Psoas muscle (tissue), 7 donors: ENCODE measurements at regions not wholly inside any gene's neighbourhood (a gene's known extent, or its start where the extent isn't known, plus 50 kb on each side); places are given as distances from the start of the nearest gene placed in this dataset.

Experiments used
- ATAC-seq, 4 donors: fragments of 200-7000 bp; cut with Tn5 transposase; one replicate each; pipeline ENCODE4 v1.9.1; 2020; ENCODE audit warnings: moderate library complexity in 3 of 4, mild to moderate bottlenecking in 2 of 4
- DNase-seq, 2 donors: peaks; one replicate each; pipeline ENCODE4 v3.0.0-alpha.2; 2020
- H3K27ac ChIP-seq: fragments of 200-600 bp; one replicate; pipeline ENCODE4 v1.8.0; 2022
- H3K27me3 ChIP-seq, 3 donors: fragments of 200-600 bp in 1 of 3; one replicate each; pipeline versions ENCODE4 v1.6.1 to v1.8.0; 2013 to 2022; ENCODE audit warnings: low read length in 2 of 3, mild to moderate bottlenecking in 2 of 3, moderate library complexity in 1 of 3; ENCODE audit not compliant: insufficient read depth in 3 of 3
- H3K36me3 ChIP-seq, 2 donors: fragments of 200-600 bp in 1 of 2; one replicate each; pipeline versions ENCODE4 v1.6.1 to v1.8.0; 2013 to 2022; ENCODE audit warnings: low read depth in 1 of 2, mild to moderate bottlenecking in 1 of 2, moderate library complexity in 1 of 2; ENCODE audit not compliant: insufficient read depth in 1 of 2
- H3K4me1 ChIP-seq: fragments of 200-600 bp; one replicate; pipeline ENCODE4 v1.8.0; 2022
- H3K4me3 ChIP-seq: fragments of 200-600 bp; one replicate; pipeline ENCODE4 v1.8.0; 2022; ENCODE audit warnings: mild to moderate bottlenecking
- H3K9me3 ChIP-seq: fragments of 200-600 bp; one replicate; pipeline ENCODE4 v1.8.0; 2022
- WGBS, 3 donors: extraction: QIAGEN DNeasy Blood & Tissue Kit; methylation state at CpG; one replicate each; pipeline versions ENCODE4 v1.1.6 to v1.1.7; 2013; 5-methylcytosine and 5-hydroxymethylcytosine counted together
- intact Hi-C, 2 donors: fragments of 100-400 bp; cut with DNase I; formaldehyde crosslinking; loops; one replicate each; pipeline versions ENCODE4 v1.11.0 to v1.14.2; 2022
- TF ChIP-seq, protein P1 (sequence below): fragments of 200-600 bp; IDR thresholded peaks from one replicate; pipeline ENCODE4 v1.8.0; 2022; ENCODE audit warnings: antibody characterized with exemption
- donor health status: healthy with polysubstance abuse.
- donor health status: DM: no; HTN: no; CAD: no; lungs with moderate emphysema.
- donor health status: Bipolar disorder and iron deficiency.
- donor health status: healthy.
- donor health status: DM: yes; HTN: yes; CAD: no.
- donor health status: DM: no; HTN: no; CAD: no.
- donor health status: DM: yes; HTN: yes; CAD: no.

- no peaks in the 10 kb centered on the region for H3K9me3 ChIP-seq
- 42 to 52% (median 50%) methylated on average over 13 of the region's 13 CpGs for whole genome bisulfite sequencing, 3 donors
- no peak for ATAC-seq
- no peak for DNase-seq
- peaks cover 0 to 21% (median 0%) of the 10 kb centered on the region in 3 donors for H3K27me3 ChIP-seq
- no peaks in the 10 kb centered on the region for H3K36me3 ChIP-seq
- TF ChIP-seq, protein P1, sequence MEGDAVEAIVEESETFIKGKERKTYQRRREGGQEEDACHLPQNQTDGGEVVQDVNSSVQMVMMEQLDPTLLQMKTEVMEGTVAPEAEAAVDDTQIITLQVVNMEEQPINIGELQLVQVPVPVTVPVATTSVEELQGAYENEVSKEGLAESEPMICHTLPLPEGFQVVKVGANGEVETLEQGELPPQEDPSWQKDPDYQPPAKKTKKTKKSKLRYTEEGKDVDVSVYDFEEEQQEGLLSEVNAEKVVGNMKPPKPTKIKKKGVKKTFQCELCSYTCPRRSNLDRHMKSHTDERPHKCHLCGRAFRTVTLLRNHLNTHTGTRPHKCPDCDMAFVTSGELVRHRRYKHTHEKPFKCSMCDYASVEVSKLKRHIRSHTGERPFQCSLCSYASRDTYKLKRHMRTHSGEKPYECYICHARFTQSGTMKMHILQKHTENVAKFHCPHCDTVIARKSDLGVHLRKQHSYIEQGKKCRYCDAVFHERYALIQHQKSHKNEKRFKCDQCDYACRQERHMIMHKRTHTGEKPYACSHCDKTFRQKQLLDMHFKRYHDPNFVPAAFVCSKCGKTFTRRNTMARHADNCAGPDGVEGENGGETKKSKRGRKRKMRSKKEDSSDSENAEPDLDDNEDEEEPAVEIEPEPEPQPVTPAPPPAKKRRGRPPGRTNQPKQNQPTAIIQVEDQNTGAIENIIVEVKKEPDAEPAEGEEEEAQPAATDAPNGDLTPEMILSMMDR: no peak
- H3K4me3 ChIP-seq: no peak overlapping the region
- no peak overlapping the region for H3K27ac ChIP-seq
- H3K4me1 ChIP-seq: no peaks in the 10 kb centered on the region
- intact Hi-C loops: no loop called here
These were observed 49.8 kb upstream of the PAX7 start for GRCh38 chr1:18580691-18581419.
